Keratinocyte (primary cell): ENCODE measurements at regions not wholly inside any gene's neighbourhood (a gene's known extent, or its start where the extent isn't known, plus 50 kb on each side); places are given as distances from the start of the nearest gene placed in this dataset.

Experiments used
- DNase-seq: peaks from one replicate; pipeline ENCODE4 v3.0.0-alpha.2; 2011; ENCODE audit warnings: low read depth, missing footprints, low spot score
- FAIRE-seq: peaks from 2 replicates; lab custom pipeline; 2011; peaks lifted over from hg19 to GRCh38; lab: Jason Lieb, UNC
- H2AFZ ChIP-seq: 2 replicates; pipeline ENCODE4 v1.6.0; 2012; ENCODE audit warnings: low read length, control low read depth, inconsistent platforms; ENCODE audit not compliant: control insufficient read depth
- H3K27ac ChIP-seq: 2 replicates; pipeline ENCODE4 v1.5.1; 2011; ENCODE audit warnings: low read length; ENCODE audit not compliant: control insufficient read depth, insufficient read depth
- H3K27me3 ChIP-seq: 3 replicates; pipeline ENCODE4 v1.6.0; 2011; ENCODE audit warnings: low read length; ENCODE audit not compliant: control insufficient read depth, insufficient read depth; ENCODE audit errors: extremely low read depth
- H3K36me3 ChIP-seq, 2 experiments: 2 replicates in 1 of 2; 3 replicates in 1 of 2; pipeline ENCODE4 v1.5.1; 2011; ENCODE audit warnings: low read length in 2 of 2, mild to moderate bottlenecking in 1 of 2; ENCODE audit not compliant: control insufficient read depth in 2 of 2, insufficient read depth in 2 of 2; ENCODE audit errors: extremely low read depth in 1 of 2
- H3K4me1 ChIP-seq: 3 replicates; pipeline ENCODE4 v1.5.1; 2011; ENCODE audit warnings: low read length; ENCODE audit not compliant: control insufficient read depth, insufficient read depth; ENCODE audit errors: extremely low read depth
- H3K4me2 ChIP-seq: 3 replicates; pipeline ENCODE4 v1.6.0; 2011; ENCODE audit warnings: low read depth, low read length; ENCODE audit not compliant: control insufficient read depth, insufficient read depth; ENCODE audit errors: extremely low read depth
- H3K4me3 ChIP-seq, 3 experiments: fragments of 200-600 bp in 1 of 3; sonication (generic) in 1 of 3; 2 replicates in 2 of 3; 3 replicates in 1 of 3; pipeline ENCODE4 v1.5.1; 2011 to 2016; ENCODE audit warnings: low read length in 3 of 3, mild to moderate bottlenecking in 3 of 3, control low read depth in 2 of 3, inconsistent platforms in 1 of 3, low read depth in 1 of 3, mixed read lengths in 1 of 3, mixed run types in 1 of 3, moderate library complexity in 1 of 3; ENCODE audit not compliant: control insufficient read depth in 2 of 3, insufficient read depth in 2 of 3; ENCODE audit errors: extremely low read depth in 1 of 3
- H3K79me2 ChIP-seq: 2 replicates; pipeline ENCODE4 v1.6.0; 2012; ENCODE audit warnings: low read length; ENCODE audit not compliant: control insufficient read depth, insufficient read depth
- H3K9ac ChIP-seq: 3 replicates; pipeline ENCODE4 v1.6.0; 2011; ENCODE audit warnings: low read length; ENCODE audit not compliant: control insufficient read depth, insufficient read depth; ENCODE audit errors: extremely low read depth
- H3K9me1 ChIP-seq: 3 replicates; pipeline ENCODE4 v1.6.0; 2011; ENCODE audit warnings: low read length; ENCODE audit not compliant: control insufficient read depth, insufficient read depth; ENCODE audit errors: extremely low read depth
- H3K9me3 ChIP-seq: 2 replicates; pipeline ENCODE4 v1.5.1; 2012; ENCODE audit warnings: low read depth, low read length; ENCODE audit not compliant: control insufficient read depth
- H4K20me1 ChIP-seq: 3 replicates; pipeline ENCODE4 v1.6.0; 2011; ENCODE audit warnings: low read length; ENCODE audit not compliant: control insufficient read depth, insufficient read depth; ENCODE audit errors: extremely low read depth
- EZH2 ChIP-seq: IDR thresholded peaks from one replicate; pipeline ENCODE4 v1.6.1; 2012; ENCODE audit warnings: inconsistent platforms, mild to moderate bottlenecking, low read length, moderate library complexity
- dilution Hi-C: fragments of 300-500 bp; cut with MboI; formaldehyde crosslinking; loops from one replicate; pipeline ENCODE4 v1.7.0; 2020; ENCODE audit warnings: low sequenced_read_pairs; ENCODE audit not compliant: extremely low pct_ligation_motif_present
- TF ChIP-seq, protein P1 (sequence below), 3 experiments: IDR thresholded peaks in 1 of 3; conservative IDR thresholded peaks in 1 of 3; optimal IDR thresholded peaks in 1 of 3; 2 replicates in 2 of 3; 3 replicates in 1 of 3; pipeline versions ENCODE3 to v1.5.1; 2011; ENCODE audit warnings: low read length in 3 of 3, mild to moderate bottlenecking in 3 of 3, moderate library complexity in 2 of 3, control low read depth in 1 of 3, inconsistent platforms in 1 of 3; ENCODE audit not compliant: insufficient read depth in 2 of 3; ENCODE audit errors: extremely low read depth in 1 of 3

DNA sequence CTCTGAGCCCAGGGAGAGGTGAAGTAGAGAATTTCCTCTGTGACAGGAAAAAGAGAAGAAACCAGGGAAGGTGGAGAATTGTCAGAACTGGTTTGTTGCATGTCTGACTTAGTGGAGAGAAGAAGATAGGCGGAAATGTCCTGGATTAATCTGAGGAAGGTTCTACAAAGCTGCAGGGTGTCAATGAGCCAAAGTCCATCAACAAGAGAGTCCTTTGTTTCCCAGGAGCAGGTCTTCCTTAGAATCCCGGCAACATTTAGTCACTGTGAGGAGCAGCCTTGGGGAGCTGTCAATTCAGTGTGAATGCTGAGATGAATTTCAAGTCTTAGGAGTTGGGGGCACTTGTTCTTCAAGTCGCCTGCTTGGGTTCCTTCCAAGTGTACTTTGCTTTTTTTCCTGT is 88.4 kb upstream of the CELF4 start:
- Histone ChIP-seq H3K27ac (no peak overlapping the region), H3K79me2 (no peaks in the 10 kb centered on the region), H3K9ac (no peak overlapping the region), H3K9me3 (no peaks in the 10 kb centered on the region), H3K9me1 (no peaks in the 10 kb centered on the region), H3K27me3 (no peaks in the 10 kb centered on the region), H4K20me1 (no peaks in the 10 kb centered on the region), H2AFZ (no peak overlapping the region), H3K4me3 (no peak overlapping the region), H3K36me3 (no peaks in the 10 kb centered on the region), H3K4me1 (peaks cover 3% of the 10 kb centered on the region), H3K4me2 (no peak overlapping the region)
- dilution Hi-C loops, result no loop called here
- no peak for TF ChIP-seq EZH2
- TF ChIP-seq, protein P1, sequence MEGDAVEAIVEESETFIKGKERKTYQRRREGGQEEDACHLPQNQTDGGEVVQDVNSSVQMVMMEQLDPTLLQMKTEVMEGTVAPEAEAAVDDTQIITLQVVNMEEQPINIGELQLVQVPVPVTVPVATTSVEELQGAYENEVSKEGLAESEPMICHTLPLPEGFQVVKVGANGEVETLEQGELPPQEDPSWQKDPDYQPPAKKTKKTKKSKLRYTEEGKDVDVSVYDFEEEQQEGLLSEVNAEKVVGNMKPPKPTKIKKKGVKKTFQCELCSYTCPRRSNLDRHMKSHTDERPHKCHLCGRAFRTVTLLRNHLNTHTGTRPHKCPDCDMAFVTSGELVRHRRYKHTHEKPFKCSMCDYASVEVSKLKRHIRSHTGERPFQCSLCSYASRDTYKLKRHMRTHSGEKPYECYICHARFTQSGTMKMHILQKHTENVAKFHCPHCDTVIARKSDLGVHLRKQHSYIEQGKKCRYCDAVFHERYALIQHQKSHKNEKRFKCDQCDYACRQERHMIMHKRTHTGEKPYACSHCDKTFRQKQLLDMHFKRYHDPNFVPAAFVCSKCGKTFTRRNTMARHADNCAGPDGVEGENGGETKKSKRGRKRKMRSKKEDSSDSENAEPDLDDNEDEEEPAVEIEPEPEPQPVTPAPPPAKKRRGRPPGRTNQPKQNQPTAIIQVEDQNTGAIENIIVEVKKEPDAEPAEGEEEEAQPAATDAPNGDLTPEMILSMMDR (optimal IDR thresholded peaks at IDR 0.05 in 1 of 3, IDR thresholded peaks at IDR 0.05 in 1 of 3, conservative IDR thresholded peaks at IDR 0.05 in 1 of 3; ENCODE audit: extremely low read depth in 1 of 3, insufficient read depth in 2 of 3, low read length in 3 of 3), result no peak
- DNase-seq (no peak), FAIRE-seq (no peak)

DNA sequence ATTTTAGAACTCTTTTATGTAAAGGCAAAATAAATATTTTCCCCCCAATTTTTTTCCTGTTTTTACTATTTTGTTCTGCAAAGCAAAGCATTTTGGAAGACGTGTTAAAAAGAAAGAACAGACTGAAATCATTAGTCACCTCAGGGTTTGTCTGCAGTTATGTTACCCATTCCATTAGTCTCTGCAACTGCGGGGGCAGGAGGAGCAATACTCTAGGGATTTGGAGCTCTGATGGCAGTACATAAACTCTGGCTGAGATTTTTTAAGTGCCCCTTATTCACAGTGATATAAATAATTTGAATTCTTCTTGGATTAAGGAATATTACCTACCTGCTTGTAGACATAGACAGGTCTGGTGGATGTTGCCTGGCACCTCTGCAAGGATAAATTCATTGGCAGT is 88.0 kb upstream of the CELF4 start:
- Histone ChIP-seq H3K9me3 (no peaks in the 10 kb centered on the region), H3K27me3 (no peaks in the 10 kb centered on the region), H3K9ac (no peak overlapping the region), H3K79me2 (no peaks in the 10 kb centered on the region), H3K9me1 (no peaks in the 10 kb centered on the region), H3K27ac (no peak overlapping the region), H4K20me1 (no peaks in the 10 kb centered on the region), H3K4me2 (no peak overlapping the region), H3K36me3 (no peaks in the 10 kb centered on the region), H3K4me1 (peaks cover 3% of the 10 kb centered on the region), H3K4me3 (no peak overlapping the region), H2AFZ (no peak overlapping the region)
- dilution Hi-C loops, result no loop called here
- DNase-seq (no peak), FAIRE-seq (no peak)
- TF ChIP-seq EZH2, result no peak
- TF ChIP-seq, protein P1 (optimal IDR thresholded peaks at IDR 0.05 in 1 of 3, IDR thresholded peaks at IDR 0.05 in 1 of 3, conservative IDR thresholded peaks at IDR 0.05 in 1 of 3; ENCODE audit: extremely low read depth in 1 of 3, insufficient read depth in 2 of 3, low read length in 3 of 3), result no peak
